Type B pancreatic cell (in vitro differentiated cells): ENCODE measurements at regions not wholly inside any gene's neighbourhood (a gene's known extent, or its start where the extent isn't known, plus 50 kb on each side); places are given as distances from the start of the nearest gene placed in this dataset.

Source experiments
- DNase-seq: peaks from one replicate; pipeline ENCODE4 v3.0.0; 2021; ENCODE audit warnings: mixed read lengths; ENCODE audit not compliant: unreplicated experiment; ENCODE audit errors: extremely low spot score
- H3K27ac Mint-ChIP-seq: 2 replicates; pipeline ENCODE4 v1.8.0; 2021; ENCODE audit warnings: mild to moderate bottlenecking, mixed read lengths
- H3K27me3 Mint-ChIP-seq: 2 replicates; pipeline ENCODE4 v1.8.0; 2021; ENCODE audit warnings: mixed read lengths
- H3K36me3 Mint-ChIP-seq: 2 replicates; pipeline ENCODE4 v1.8.0; 2021; ENCODE audit warnings: mixed read lengths
- H3K4me1 Mint-ChIP-seq: one replicate; pipeline ENCODE4 v1.8.0; 2021; ENCODE audit warnings: mixed read lengths; ENCODE audit not compliant: unreplicated experiment
- H3K4me3 Mint-ChIP-seq: 2 replicates; pipeline ENCODE4 v1.8.0; 2021; ENCODE audit warnings: mild to moderate bottlenecking, mixed read lengths
- H3K9me3 Mint-ChIP-seq: 2 replicates; pipeline ENCODE4 v1.8.0; 2021; ENCODE audit warnings: mixed read lengths
- TF ChIP-seq, protein P1 (sequence below): fragments of 200-600 bp; sonication (generic); conservative IDR thresholded peaks from 2 replicates; pipeline ENCODE4 v1.5.0; 2021; ENCODE audit warnings: antibody characterized with exemption, mild to moderate bottlenecking

DNA sequence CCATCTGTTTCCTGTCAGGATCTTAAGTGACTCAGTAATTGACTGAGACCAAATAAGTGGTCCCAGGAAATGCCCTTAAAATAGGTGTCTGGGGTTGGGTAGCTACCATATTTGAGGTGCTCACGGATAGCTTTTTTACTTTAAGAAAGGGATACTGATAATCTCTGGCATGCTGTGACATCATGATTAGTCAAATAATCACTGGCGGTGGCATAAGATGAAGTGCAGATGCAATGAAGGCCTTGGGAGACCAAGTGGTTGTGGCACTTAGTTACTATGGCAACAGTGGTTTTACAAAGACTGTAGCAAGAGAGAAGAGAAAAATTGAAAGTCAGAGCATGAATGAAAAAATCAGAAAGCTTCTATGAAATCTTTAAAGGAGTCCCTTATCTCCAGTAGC is 114.5 kb upstream of the SLIT2 start:
- no peaks in the 10 kb centered on the region for H3K36me3 Mint-ChIP-seq
- H3K27me3 Mint-ChIP-seq, result peaks cover 4% of the 10 kb centered on the region
- DNase-seq, result no peak
- TF ChIP-seq, protein P1, sequence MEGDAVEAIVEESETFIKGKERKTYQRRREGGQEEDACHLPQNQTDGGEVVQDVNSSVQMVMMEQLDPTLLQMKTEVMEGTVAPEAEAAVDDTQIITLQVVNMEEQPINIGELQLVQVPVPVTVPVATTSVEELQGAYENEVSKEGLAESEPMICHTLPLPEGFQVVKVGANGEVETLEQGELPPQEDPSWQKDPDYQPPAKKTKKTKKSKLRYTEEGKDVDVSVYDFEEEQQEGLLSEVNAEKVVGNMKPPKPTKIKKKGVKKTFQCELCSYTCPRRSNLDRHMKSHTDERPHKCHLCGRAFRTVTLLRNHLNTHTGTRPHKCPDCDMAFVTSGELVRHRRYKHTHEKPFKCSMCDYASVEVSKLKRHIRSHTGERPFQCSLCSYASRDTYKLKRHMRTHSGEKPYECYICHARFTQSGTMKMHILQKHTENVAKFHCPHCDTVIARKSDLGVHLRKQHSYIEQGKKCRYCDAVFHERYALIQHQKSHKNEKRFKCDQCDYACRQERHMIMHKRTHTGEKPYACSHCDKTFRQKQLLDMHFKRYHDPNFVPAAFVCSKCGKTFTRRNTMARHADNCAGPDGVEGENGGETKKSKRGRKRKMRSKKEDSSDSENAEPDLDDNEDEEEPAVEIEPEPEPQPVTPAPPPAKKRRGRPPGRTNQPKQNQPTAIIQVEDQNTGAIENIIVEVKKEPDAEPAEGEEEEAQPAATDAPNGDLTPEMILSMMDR, result no peak
- no peak overlapping the region for H3K27ac Mint-ChIP-seq
- H3K9me3 Mint-ChIP-seq, result no peaks in the 10 kb centered on the region
- no peaks in the 10 kb centered on the region for H3K4me1 Mint-ChIP-seq
- H3K4me3 Mint-ChIP-seq, result no peak overlapping the region

DNA sequence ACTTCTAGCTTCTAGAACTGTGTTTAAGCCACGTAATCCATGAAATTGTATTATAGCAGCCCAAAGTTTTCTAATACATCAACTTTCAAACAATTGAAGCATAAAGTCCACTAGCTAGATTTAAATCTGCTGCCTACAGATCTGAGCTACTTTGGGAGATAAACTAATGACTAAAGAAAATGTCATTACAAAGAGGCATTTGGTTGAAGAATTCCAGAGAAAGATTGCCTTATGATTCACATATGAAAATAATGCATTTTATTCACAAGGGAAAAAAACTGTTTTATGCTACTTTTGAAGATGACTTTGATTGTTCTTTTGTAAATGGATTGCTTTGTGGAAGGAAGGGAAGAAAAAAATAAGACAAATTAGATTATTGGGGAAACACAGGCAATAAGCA is 124.1 kb upstream of the SLIT2 start:
- no peaks in the 10 kb centered on the region for H3K27me3 Mint-ChIP-seq
- H3K4me3 Mint-ChIP-seq, result no peak overlapping the region
- DNase-seq, result no peak
- H3K36me3 Mint-ChIP-seq, result no peaks in the 10 kb centered on the region
- TF ChIP-seq, protein P1, result no peak
- no peaks in the 10 kb centered on the region for H3K4me1 Mint-ChIP-seq
- H3K27ac Mint-ChIP-seq, result no peak overlapping the region
- H3K9me3 Mint-ChIP-seq, result no peaks in the 10 kb centered on the region

DNA sequence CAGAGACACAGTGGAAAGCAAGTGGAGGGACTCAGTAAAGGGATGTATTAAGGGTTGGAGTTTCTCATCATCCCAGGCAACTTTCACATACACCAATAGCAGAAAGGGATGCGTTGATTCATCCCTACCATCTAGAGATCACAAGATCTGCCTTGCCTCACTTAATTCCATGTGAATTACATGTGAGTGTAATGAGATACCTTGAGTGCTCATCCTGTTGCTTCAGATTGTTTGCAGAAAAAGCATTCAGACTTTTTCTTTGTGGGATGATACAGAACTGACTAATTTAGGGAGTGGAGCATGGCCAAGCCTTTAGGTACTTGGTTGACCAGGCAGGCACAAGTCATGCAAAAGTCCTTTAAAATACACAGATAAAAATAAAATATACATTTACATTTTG is 124.8 kb upstream of the SLIT2 start:
- no peaks in the 10 kb centered on the region for H3K36me3 Mint-ChIP-seq
- no peaks in the 10 kb centered on the region for H3K9me3 Mint-ChIP-seq
- H3K27me3 Mint-ChIP-seq, result no peaks in the 10 kb centered on the region
- H3K27ac Mint-ChIP-seq, result no peak overlapping the region
- H3K4me1 Mint-ChIP-seq, result no peaks in the 10 kb centered on the region
- TF ChIP-seq, protein P1, result no peak
- DNase-seq, result no peak
- no peak overlapping the region for H3K4me3 Mint-ChIP-seq

DNA sequence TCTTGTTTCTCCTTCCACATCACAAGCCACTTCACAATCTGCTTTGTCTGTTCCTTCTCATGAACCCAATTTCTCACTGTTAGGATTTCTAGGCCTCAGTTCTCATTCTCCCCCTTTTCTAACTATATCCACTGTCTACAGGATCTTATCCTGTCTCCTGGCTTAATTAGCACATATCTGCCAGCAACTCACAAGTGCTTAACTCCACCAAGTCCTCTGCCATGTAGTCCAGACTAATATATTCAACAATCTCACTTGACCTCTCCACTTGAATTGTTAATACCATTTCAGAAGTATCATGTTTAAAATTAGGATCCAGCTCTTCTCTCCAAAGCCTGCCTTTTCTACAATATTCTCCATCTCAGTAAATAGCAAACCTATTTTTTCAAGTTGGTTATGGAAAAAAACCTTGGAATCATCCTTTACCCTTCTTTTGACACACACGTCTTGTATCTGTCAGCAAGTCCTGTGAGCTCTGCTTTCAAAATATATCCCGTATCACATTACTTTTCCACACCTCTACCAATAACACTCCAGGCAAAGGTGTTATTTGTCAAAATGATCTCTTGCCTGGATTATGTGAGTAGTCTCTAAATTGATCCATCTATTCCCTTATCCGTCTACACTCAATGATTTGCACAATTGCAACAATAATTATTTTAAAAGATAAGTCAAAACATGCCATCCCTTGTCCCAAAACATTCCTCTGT is 127.2 kb upstream of the SLIT2 start:
- Mint-ChIP-seq H3K36me3 (no peaks in the 10 kb centered on the region), H3K27ac (no peak overlapping the region), H3K9me3 (no peaks in the 10 kb centered on the region), H3K27me3 (no peaks in the 10 kb centered on the region), H3K4me1 (no peaks in the 10 kb centered on the region), H3K4me3 (no peak overlapping the region)
- TF ChIP-seq, protein P1, result no peak
- no peak for DNase-seq

DNA sequence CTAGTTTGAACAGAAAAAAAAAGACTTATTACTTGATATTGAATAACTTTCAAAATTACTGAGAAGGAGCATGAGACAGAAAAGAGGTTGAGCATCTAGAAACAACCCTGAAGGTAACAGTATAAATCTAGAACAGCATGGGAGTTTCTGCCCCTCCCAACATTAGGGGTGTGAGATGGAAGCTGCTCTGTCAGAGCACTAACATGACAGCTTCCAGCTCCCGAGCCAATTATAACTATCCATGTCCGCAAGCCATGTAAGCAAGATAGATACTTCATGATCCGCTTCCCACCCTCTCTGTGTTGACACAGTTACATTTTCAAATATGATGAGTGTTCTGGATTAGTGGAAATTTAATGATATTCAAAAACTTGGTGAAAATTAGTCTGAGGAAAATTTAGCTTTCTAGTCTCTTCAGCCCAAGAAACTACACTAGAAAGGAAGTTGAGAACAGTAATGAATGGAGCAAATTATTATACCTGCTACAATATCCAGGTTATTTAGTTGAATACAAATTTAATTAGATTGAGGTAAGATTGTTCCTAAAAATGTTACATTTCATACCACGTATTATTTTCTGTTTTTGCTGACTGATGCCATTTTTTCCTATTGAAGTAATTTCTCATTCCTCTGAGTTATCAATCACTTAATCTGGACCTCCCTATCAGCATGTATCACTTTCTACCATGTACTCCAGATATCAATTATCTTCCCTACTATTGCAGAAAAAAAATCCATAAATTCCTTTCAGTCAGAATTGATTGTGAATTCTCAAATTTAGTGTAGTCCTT is 129.3 kb upstream of the SLIT2 start:
- Mint-ChIP-seq H3K27ac (no peak overlapping the region), H3K27me3 (no peaks in the 10 kb centered on the region), H3K4me3 (no peak overlapping the region), H3K36me3 (no peaks in the 10 kb centered on the region), H3K9me3 (no peaks in the 10 kb centered on the region), H3K4me1 (no peaks in the 10 kb centered on the region)
- no peak for DNase-seq
- TF ChIP-seq, protein P1, result no peak
